NT2/D1 (cell line): ENCODE measurements at regions not wholly inside any gene's neighbourhood (a gene's known extent, or its start where the extent isn't known, plus 50 kb on each side); places are given as distances from the start of the nearest gene placed in this dataset.

Source experiments
- DNase-seq: peaks from one replicate; pipeline ENCODE4 v3.0.0-alpha.2; 2011; ENCODE audit warnings: low read depth, low spot score
- H3K27me3 ChIP-seq: 2 replicates; pipeline ENCODE4 v1.6.0; 2011; ENCODE audit warnings: mild to moderate bottlenecking; ENCODE audit not compliant: insufficient read length, insufficient read depth
- H3K36me3 ChIP-seq: 2 replicates; pipeline ENCODE4 v1.6.1; 2011; ENCODE audit warnings: mild to moderate bottlenecking, low read length, mixed read lengths; ENCODE audit not compliant: insufficient read depth, insufficient read length
- H3K4me1 ChIP-seq: 2 replicates; pipeline ENCODE4 v1.5.1; 2011; ENCODE audit not compliant: insufficient read depth, insufficient read length
- H3K4me3 ChIP-seq: 2 replicates; pipeline ENCODE4 v1.5.1; 2011; ENCODE audit warnings: low read depth; ENCODE audit not compliant: insufficient read length
- H3K9ac ChIP-seq: 2 replicates; pipeline ENCODE4 v1.6.0; 2011; ENCODE audit warnings: low read depth; ENCODE audit not compliant: insufficient read length
- H3K9me3 ChIP-seq: 2 replicates; pipeline ENCODE4 v1.5.1; 2011; ENCODE audit warnings: mild to moderate bottlenecking, low read length; ENCODE audit not compliant: insufficient read depth
- SUZ12 ChIP-seq: IDR thresholded peaks from 2 replicates; pipeline ENCODE4 v1.6.1; 2011; ENCODE audit not compliant: insufficient read length, insufficient read depth; ENCODE audit errors: extremely low read depth
- YY1 ChIP-seq: IDR thresholded peaks from 2 replicates; pipeline ENCODE4 v1.6.1; 2011; ENCODE audit not compliant: insufficient read length, insufficient read depth
- ZNF274 ChIP-seq: IDR thresholded peaks from 2 replicates; pipeline ENCODE4 v1.6.1; 2011; ENCODE audit warnings: mild to moderate bottlenecking, low read depth, low read length

GRCh38 chr11:27837895-27838563, 137.8 kb upstream of the BDNF start:
- DNase-seq = no peak
- H3K36me3 ChIP-seq = no peaks in the 10 kb centered on the region
- H3K9ac ChIP-seq = no peak overlapping the region
- no peaks in the 10 kb centered on the region for H3K27me3 ChIP-seq
- no peak overlapping the region for H3K4me3 ChIP-seq
- H3K9me3 ChIP-seq = no peaks in the 10 kb centered on the region
- TF ChIP-seq YY1 (no peak), ZNF274 (no peak), SUZ12 (no peak)
- H3K4me1 ChIP-seq = no peaks in the 10 kb centered on the region

- Histone ChIP-seq H3K9ac (no peak overlapping the region), H3K27me3 (no peaks in the 10 kb centered on the region), H3K4me1 (no peaks in the 10 kb centered on the region), H3K4me3 (no peak overlapping the region), H3K9me3 (peaks cover 9% of the 10 kb centered on the region; the same call in 1 of the 2 replicates), H3K36me3 (no peaks in the 10 kb centered on the region)
- no peak for TF ChIP-seq SUZ12
- no peak for TF ChIP-seq ZNF274
- no peak for TF ChIP-seq YY1
- DNase-seq = no peak
Observed at GRCh38 chr11:27830206-27830605, 130.0 kb upstream of the BDNF start.

- TF ChIP-seq SUZ12 = no peak
- no peak for TF ChIP-seq ZNF274
- TF ChIP-seq YY1 = no peak
- no peaks in the 10 kb centered on the region for H3K9me3 ChIP-seq
- DNase-seq = no peak
- no peaks in the 10 kb centered on the region for H3K36me3 ChIP-seq
- H3K4me1 ChIP-seq = no peaks in the 10 kb centered on the region
- no peak overlapping the region for H3K9ac ChIP-seq
- no peaks in the 10 kb centered on the region for H3K27me3 ChIP-seq
- H3K4me3 ChIP-seq = no peak overlapping the region
Observed at GRCh38 chr11:27820249-27820648, 120.0 kb upstream of the BDNF start.

GRCh38 chr11:27816197-27816596, 115.9 kb upstream of the BDNF start:
- no peak overlapping the region for H3K9ac ChIP-seq
- TF ChIP-seq SUZ12 = no peak
- no peak for TF ChIP-seq YY1
- no peak for TF ChIP-seq ZNF274
- no peak overlapping the region for H3K4me3 ChIP-seq
- H3K9me3 ChIP-seq = no peaks in the 10 kb centered on the region
- DNase-seq = no peak
- no peaks in the 10 kb centered on the region for H3K36me3 ChIP-seq
- H3K4me1 ChIP-seq = no peaks in the 10 kb centered on the region
- H3K27me3 ChIP-seq = peaks cover 16% of the 10 kb centered on the region

- H3K4me1 ChIP-seq = no peaks in the 10 kb centered on the region
- H3K9me3 ChIP-seq = no peaks in the 10 kb centered on the region
- H3K36me3 ChIP-seq = no peaks in the 10 kb centered on the region
- peaks cover 23% of the 10 kb centered on the region for H3K27me3 ChIP-seq
- no peak overlapping the region for H3K9ac ChIP-seq
- no peak overlapping the region for H3K4me3 ChIP-seq
- no peak for DNase-seq
- TF ChIP-seq YY1 (no peak), ZNF274 (no peak), SUZ12 (no peak)
Observed at GRCh38 chr11:27812341-27812740, 112.1 kb upstream of the BDNF start.

- Histone ChIP-seq H3K27me3 (peaks cover 46% of the 10 kb centered on the region), H3K9ac (no peak overlapping the region), H3K4me1 (no peaks in the 10 kb centered on the region), H3K9me3 (no peaks in the 10 kb centered on the region), H3K36me3 (no peaks in the 10 kb centered on the region), H3K4me3 (no peak overlapping the region)
- no peak for DNase-seq
- TF ChIP-seq ZNF274 = no peak
- TF ChIP-seq SUZ12 = no peak
- no peak for TF ChIP-seq YY1
Observed at GRCh38 chr11:27807596-27807995, 107.3 kb upstream of the BDNF start.

- peaks cover 49% of the 10 kb centered on the region for H3K27me3 ChIP-seq
- H3K36me3 ChIP-seq = no peaks in the 10 kb centered on the region
- no peaks in the 10 kb centered on the region for H3K4me1 ChIP-seq
- peaks cover 6% of the 10 kb centered on the region; the same call in 1 of the 2 replicates for H3K9me3 ChIP-seq
- no peak overlapping the region for H3K9ac ChIP-seq
- no peak overlapping the region for H3K4me3 ChIP-seq
- no peak for DNase-seq
- no peak for TF ChIP-seq ZNF274
- TF ChIP-seq SUZ12 = no peak
- no peak for TF ChIP-seq YY1
Observed at GRCh38 chr11:27806122-27806521, 105.9 kb upstream of the BDNF start.
